NCI-H510A (cell line): ENCODE measurements at regions not wholly inside any gene's neighbourhood (a gene's known extent, or its start where the extent isn't known, plus 50 kb on each side); places are given as distances from the start of the nearest gene placed in this dataset.

ENCODE experiments used
- DNase-seq: peaks from one replicate; lab custom pipeline; 2025; lab: John Stamatoyannopoulos, UW

DNA sequence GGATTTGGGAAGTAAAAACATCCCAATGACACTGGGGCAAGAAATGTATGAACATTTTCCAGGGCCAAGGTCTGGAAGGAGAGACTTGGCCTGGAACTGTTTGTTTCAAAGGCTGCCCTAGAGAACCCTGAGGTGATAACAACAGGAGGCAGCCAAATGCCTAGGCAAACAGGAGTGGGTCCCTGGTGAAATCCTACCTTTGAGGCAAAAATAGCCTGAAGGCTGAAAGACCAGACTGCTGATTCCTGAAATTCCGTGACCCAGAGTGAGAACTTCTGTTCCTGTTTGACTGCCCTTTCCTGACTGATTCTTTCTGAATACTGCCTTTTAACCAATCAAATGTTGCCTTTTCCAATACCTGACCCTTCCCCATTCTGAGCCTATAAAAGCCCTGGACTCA lies 196.4 kb downstream of the NSUN3 start:
- no peak for DNase-seq

GRCh38 chr3:94269763-94270162 lies 206.9 kb downstream of the NSUN3 start:
- DNase-seq, result no peak

- DNase-seq, result no peak
These were observed 209.2 kb downstream of the NSUN3 start for GRCh38 chr3:94272016-94272415.

GRCh38 chr3:94280958-94281357 lies 218.1 kb downstream of the NSUN3 start:
- no peak for DNase-seq

DNA sequence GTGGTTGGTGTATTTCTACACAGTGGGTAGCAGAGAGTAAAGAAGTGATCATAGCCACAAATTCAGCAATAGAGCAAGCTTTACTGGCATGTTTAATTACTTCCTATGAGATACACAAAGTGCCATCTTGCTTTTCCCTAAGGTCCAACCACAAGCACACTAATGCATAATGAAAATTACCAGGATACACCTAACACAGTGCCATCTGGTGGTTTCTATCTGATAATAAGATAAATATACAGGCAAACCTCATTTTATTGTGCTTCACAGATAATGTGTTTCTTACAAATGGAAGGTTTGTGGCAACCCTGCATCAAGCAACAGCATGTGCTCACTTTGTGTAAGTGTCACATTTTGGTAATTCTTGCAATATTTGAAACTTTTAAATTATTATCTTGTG lies 223.0 kb downstream of the NSUN3 start:
- no peak for DNase-seq

DNA sequence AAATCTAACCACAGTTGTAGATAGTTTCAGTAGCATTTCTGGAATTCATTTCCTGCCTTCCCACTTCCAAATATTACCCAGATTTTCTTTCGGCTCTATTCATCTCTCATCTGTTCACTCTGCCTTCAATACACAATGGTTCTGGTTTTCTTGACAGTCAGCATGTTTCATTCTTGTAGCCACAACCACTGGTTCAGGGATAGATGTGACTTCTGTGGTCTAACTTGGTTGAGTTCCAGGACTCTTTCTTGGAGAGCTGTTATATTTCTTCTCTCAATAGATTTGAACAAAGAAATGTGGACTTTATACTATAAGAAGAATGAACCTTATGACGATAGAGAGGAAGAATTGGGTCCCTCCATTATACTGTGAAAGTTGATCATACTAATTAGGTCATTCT lies 228.8 kb downstream of the NSUN3 start:
- no peak for DNase-seq

GRCh38 chr3:94292151-94292550 lies 229.3 kb downstream of the NSUN3 start:
- DNase-seq, result no peak

DNA sequence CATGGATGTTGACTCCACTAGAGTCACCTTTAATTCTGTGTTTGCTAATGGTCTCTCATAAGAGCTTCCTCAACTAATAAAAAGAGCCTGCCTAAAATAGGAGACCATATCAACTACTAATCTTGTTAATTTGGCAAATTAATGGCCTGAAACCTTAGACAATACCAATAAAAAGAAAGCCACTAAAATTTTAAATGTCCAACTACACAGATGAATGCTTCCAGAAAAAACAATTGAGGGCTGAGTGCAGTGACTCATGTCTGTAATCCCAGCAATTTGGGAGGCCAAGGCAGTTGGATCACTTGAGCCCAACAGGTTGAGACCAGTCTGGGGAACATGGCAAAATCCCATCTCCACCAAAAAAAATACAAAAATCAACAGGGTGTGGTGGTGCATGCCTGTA lies 230.9 kb downstream of the NSUN3 start:
- no peak for DNase-seq

GRCh38 chr3:94294806-94295205 lies 231.9 kb downstream of the NSUN3 start:
- no peak for DNase-seq

DNA sequence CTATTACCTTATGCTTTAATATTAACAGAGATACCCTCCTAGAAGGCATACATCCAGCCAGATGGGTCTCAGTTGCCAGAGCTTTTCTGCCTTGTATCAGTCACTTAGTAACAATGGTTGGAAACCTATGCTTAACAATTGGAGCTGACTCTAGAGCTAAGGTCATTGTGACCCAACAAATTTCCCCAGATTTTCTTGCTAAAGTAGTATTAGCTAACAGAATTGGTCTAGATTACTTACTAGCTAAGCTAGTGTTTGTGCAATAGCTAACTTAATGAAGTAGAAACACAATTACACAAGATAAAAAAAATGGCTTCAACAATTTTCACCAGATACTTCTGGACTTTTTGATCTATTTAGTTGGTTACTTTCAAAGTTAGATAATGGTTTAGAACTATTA lies 236.9 kb downstream of the NSUN3 start:
- DNase-seq, result no peak

DNA sequence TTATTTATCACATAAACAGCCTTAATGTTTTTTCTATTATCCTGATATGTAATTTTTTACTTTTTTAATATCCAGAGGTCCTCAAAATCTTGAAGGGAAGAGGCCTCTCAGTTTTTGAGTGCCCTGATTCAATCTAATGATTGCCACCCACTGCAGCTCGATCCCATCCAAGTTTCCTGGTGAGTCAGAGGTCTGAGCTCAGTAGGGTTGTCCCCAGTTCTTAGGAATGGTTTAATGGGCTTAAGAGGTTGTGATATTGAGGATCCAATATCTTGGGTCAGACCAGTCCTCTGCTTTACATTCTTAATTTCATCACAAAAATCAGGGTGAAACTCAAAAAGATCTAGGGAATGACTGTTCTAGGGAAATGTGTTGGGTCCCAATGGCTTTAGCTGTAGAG lies 238.5 kb downstream of the NSUN3 start:
- DNase-seq, result no peak

- no peak for DNase-seq
These were observed 240.4 kb downstream of the NSUN3 start for GRCh38 chr3:94303266-94303665.

DNA sequence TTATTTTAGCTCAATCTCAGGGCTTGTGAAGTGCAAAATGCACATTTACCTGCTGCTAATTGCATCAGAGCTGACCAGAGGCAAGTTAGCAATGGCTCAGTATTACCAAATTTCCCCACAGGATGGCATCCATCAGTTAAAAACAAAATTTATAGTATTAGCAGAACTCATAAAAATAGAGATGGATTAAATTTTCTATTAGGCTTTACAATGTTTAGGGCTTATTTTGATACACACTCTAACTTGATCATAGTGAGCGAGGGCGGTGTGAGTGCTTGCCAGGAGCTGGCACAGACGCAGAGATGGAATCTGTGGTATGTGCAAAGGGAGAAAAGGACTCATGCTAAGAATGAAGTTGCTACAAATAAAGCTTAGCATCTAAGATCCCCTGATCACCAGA lies 241.0 kb downstream of the NSUN3 start:
- no peak for DNase-seq

GRCh38 chr3:94304954-94305353 lies 242.1 kb downstream of the NSUN3 start:
- DNase-seq, result no peak

GRCh38 chr3:94305835-94306611 lies 243.2 kb downstream of the NSUN3 start:
- DNase-seq, result no peak

DNA sequence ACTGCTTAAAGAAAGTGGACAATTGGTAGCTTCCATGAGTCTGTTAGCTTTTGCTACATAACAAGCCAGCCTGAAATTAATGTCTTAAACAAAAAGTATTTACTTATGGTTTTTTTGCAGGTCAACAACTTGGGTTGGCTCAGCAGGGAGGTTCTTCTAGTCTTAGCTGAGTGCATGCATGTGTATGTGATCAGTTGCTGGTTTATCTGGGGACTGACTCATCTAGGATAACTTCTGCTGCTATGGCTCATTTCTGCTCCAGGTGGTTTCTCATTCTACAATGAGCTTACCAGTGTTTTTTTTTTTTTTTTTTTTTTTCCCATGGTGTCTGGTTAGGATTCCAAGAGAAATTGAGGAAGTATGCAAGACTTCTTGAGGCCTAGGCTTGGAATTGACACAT lies 244.7 kb downstream of the NSUN3 start:
- DNase-seq, result no peak

GRCh38 chr3:94308767-94309166 lies 245.9 kb downstream of the NSUN3 start:
- no peak for DNase-seq

DNA sequence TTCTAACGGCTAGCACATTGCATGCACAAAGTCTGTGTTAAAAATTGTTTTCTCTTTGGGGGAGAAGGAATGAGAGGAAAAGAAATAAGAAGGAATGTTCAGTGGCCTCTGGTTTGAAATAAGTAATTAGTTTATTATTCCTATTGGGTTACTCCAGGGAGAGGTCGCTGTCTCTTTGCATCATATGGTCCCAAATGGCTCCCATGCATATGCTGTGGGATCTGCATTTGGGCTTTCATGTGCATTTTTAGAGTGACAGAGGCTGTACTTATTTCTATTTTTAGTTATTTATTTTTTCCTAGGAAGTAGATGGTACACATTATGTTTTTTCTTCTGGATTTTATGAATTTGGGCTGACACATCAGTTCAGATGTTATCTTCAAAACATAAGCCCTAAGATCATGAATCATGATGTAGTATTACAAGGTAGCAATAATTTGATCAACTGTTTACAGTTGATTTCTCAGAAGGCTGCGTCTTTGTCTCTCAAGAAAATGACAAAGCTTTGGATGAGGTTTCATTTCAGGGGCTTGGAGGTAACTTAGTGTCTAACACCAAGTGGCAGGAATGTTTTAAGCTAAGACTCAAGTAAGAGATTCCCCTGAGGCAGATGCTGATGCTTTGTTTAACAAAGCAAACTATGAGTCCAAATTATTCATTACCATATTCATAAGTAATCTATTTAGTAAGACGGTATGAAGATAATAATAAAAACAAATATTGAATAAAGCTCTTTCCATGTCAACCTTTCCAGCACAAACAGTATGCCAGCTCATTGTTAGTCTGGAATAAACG lies 247.7 kb downstream of the NSUN3 start:
- no peak for DNase-seq

DNA sequence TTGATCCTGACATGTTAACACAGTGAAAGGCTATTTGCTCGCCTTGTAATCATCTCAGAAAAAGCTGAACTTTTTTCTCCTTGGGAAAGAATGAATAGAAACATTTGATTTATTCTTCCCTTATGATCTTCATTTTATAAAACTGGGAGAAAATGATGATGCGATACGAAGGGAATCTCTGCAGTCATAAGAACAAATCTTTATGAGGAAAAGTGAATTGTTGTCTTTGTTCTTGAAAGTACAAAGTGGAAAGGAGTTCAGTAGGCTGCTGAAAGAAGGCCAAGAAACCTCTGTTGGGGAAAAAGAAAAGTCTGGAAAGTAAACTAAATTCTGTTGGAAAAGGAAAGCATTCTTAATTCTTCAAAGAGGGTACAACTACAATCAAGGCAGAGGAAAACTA lies 248.8 kb downstream of the NSUN3 start:
- no peak for DNase-seq

- no peak for DNase-seq
These were observed 251.5 kb downstream of the NSUN3 start for GRCh38 chr3:94314218-94314883.

DNA sequence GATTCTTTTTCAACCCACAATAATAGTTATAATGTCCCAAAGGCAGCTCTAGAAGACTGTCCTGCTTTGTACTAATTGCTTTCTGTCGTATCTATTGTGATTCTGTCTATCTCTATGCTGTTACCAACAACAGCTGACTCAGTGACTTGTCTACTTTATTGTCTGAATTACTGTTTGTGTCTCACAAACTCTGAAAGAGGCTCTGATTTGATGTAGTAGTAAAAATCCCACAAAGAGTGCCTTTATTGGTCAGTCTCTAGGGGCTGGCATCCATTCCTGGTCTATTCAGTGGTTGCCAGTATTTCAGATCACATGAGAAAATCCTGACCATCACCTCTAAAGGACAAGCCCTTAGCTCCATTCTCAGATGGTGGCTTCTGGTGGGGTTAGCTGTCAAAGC lies 254.2 kb downstream of the NSUN3 start:
- DNase-seq, result no peak

- DNase-seq, result no peak
These were observed 260.7 kb downstream of the NSUN3 start for GRCh38 chr3:94323596-94323995.

- no peak for DNase-seq
These were observed 269.0 kb downstream of the NSUN3 start for GRCh38 chr3:94331831-94332230.
